Epithelial cell of proximal tubule (primary cell): ENCODE measurements at regions not wholly inside any gene's neighbourhood (a gene's known extent, or its start where the extent isn't known, plus 50 kb on each side); places are given as distances from the start of the nearest gene placed in this dataset.

Source experiments
- DNase-seq: peaks from one replicate; pipeline ENCODE4 v3.0.0-alpha.2; 2011; ENCODE audit warnings: low read depth
- H3K4me3 ChIP-seq: 2 replicates; pipeline ENCODE4 v1.5.1; 2011; ENCODE audit warnings: low read depth, mild to moderate bottlenecking, low read length
- TF ChIP-seq, protein P1 (sequence below): conservative IDR thresholded peaks from 2 replicates; pipeline ENCODE4 v1.5.1; 2012; ENCODE audit warnings: low read depth, mild to moderate bottlenecking, low read length

- TF ChIP-seq, protein P1, sequence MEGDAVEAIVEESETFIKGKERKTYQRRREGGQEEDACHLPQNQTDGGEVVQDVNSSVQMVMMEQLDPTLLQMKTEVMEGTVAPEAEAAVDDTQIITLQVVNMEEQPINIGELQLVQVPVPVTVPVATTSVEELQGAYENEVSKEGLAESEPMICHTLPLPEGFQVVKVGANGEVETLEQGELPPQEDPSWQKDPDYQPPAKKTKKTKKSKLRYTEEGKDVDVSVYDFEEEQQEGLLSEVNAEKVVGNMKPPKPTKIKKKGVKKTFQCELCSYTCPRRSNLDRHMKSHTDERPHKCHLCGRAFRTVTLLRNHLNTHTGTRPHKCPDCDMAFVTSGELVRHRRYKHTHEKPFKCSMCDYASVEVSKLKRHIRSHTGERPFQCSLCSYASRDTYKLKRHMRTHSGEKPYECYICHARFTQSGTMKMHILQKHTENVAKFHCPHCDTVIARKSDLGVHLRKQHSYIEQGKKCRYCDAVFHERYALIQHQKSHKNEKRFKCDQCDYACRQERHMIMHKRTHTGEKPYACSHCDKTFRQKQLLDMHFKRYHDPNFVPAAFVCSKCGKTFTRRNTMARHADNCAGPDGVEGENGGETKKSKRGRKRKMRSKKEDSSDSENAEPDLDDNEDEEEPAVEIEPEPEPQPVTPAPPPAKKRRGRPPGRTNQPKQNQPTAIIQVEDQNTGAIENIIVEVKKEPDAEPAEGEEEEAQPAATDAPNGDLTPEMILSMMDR = no peak
- DNase-seq = no peak
- no peak overlapping the region for H3K4me3 ChIP-seq
These were observed 76.6 kb upstream of the QRFPR start for GRCh38 chr4:121457278-121457875.

GRCh38 chr4:121455285-121455684, 74.5 kb upstream of the QRFPR start:
- no peak overlapping the region for H3K4me3 ChIP-seq
- TF ChIP-seq, protein P1 = no peak

GRCh38 chr4:121454251-121454979, 73.6 kb upstream of the QRFPR start:
- TF ChIP-seq, protein P1 = no peak
- DNase-seq = no peak
- H3K4me3 ChIP-seq = no peak overlapping the region

More at GRCh38 chr4:121455285-121455684, 74.5 kb upstream of the QRFPR start:
- DNase-seq = no peak

- H3K4me3 ChIP-seq = no peak overlapping the region
- DNase-seq = no peak
- TF ChIP-seq, protein P1 = no peak
These were observed 70.5 kb upstream of the QRFPR start for GRCh38 chr4:121451310-121451709.

- no peak overlapping the region for H3K4me3 ChIP-seq
- TF ChIP-seq, protein P1 = no peak
- DNase-seq = peak; percentile 98
These were observed 68.6 kb upstream of the QRFPR start for GRCh38 chr4:121449416-121449815.

GRCh38 chr4:121448231-121448630, 67.4 kb upstream of the QRFPR start:
- peak; percentile 85 for DNase-seq
- no peak overlapping the region for H3K4me3 ChIP-seq
- TF ChIP-seq, protein P1 = no peak

DNA sequence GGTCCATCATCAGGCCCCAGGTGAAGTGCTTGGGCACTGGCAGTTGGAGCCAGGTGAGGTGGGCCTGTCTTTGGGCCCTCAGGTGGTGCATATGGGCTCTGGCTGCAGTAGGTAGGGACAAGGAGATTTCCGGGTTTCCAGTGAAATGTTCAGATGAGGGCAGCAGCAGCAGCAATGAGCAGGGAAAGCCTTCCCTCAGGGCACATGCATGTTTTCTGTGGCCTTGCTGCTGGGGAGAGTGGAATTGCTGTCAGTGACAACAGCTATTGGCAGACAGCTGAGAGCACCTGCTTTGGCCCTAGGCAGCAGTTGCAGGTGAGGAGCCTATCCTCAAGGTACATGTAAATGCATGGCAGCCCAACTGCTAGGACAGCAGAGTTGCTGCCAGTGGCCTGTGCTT, 58.9 kb upstream of the QRFPR start:
- DNase-seq = no peak
- no peak overlapping the region for H3K4me3 ChIP-seq
- TF ChIP-seq, protein P1 = no peak
